Posterior cingulate gyrus (tissue), 11 donors: ENCODE measurements at regions not wholly inside any gene's neighbourhood (a gene's known extent, or its start where the extent isn't known, plus 50 kb on each side); places are given as distances from the start of the nearest gene placed in this dataset.
A peak's percentile ranks its signal among the peaks of the same experiment; 100 is the strongest.

ENCODE experiments used
- DNase-seq, 10 donors: peaks; one replicate each; pipeline versions ENCODE4 v3.0.0 to v3.0.0-alpha.2; 2020 to 2021; ENCODE audit warnings: mixed read lengths in 3 of 10
- intact Hi-C: fragments of 100-400 bp; cut with DNase I; formaldehyde crosslinking; loops from one replicate; pipeline ENCODE4 v1.15.1; 2023

- intact Hi-C loops: no loop called here
- no peak for DNase-seq
Observed at GRCh38 chr6:87824958-87825491, 123.0 kb upstream of the AKIRIN2 start.

GRCh38 chr6:87822011-87822410 lies 120.0 kb upstream of the AKIRIN2 start:
- intact Hi-C loops: no loop called here
- no peak for DNase-seq

- DNase-seq: peak in 1 of 10 donors; percentile 82
- intact Hi-C loops: no loop called here
Observed at GRCh38 chr6:87820343-87820984, 118.4 kb upstream of the AKIRIN2 start.

- no peak for DNase-seq
- intact Hi-C loops: no loop called here
Observed at GRCh38 chr6:87817183-87817582, 115.2 kb upstream of the AKIRIN2 start.

GRCh38 chr6:87815449-87815848 lies 113.4 kb upstream of the AKIRIN2 start:
- intact Hi-C loops: no loop called here
- no peak for DNase-seq

GRCh38 chr6:87808005-87808757 lies 106.1 kb upstream of the AKIRIN2 start:
- DNase-seq: no peak

GRCh38 chr6:87807475-87807874 lies 105.4 kb upstream of the AKIRIN2 start:
- no peak for DNase-seq
- intact Hi-C loops: no loop called here

More at GRCh38 chr6:87808005-87808757, 106.1 kb upstream of the AKIRIN2 start:
- intact Hi-C loops: no loop called here

- intact Hi-C loops: no loop called here
- DNase-seq: no peak
Observed at GRCh38 chr6:87806635-87807034, 104.6 kb upstream of the AKIRIN2 start.

- intact Hi-C loops: no loop called here
- DNase-seq: no peak
Observed at GRCh38 chr6:87806099-87806498, 104.1 kb upstream of the AKIRIN2 start.

- intact Hi-C loops: no loop called here
- DNase-seq: no peak
Observed at GRCh38 chr6:87803791-87804190, 101.8 kb upstream of the AKIRIN2 start.

GRCh38 chr6:87799651-87800050 lies 97.6 kb upstream of the AKIRIN2 start:
- intact Hi-C loops: no loop called here
- DNase-seq: no peak

GRCh38 chr6:87798393-87799278 lies 96.6 kb upstream of the AKIRIN2 start:
- intact Hi-C loops: no loop called here
- DNase-seq: no peak

- no peak for DNase-seq
- intact Hi-C loops: no loop called here
Observed at GRCh38 chr6:87794922-87795885, 93.2 kb upstream of the AKIRIN2 start.

- intact Hi-C loops: no loop called here
- no peak for DNase-seq
Observed at GRCh38 chr6:87793315-87793714, 91.3 kb upstream of the AKIRIN2 start.

- intact Hi-C loops: no loop called here
- DNase-seq: no peak
Observed at GRCh38 chr6:87791982-87792381, 89.9 kb upstream of the AKIRIN2 start.

- no peak for DNase-seq
- intact Hi-C loops: no loop called here
Observed at GRCh38 chr6:87791485-87791884, 89.5 kb upstream of the AKIRIN2 start.

- intact Hi-C loops: no loop called here
- DNase-seq: no peak
Observed at GRCh38 chr6:87791029-87791428, 89.0 kb upstream of the AKIRIN2 start.

- intact Hi-C loops: no loop called here
- no peak for DNase-seq
Observed at GRCh38 chr6:87789900-87790290, 87.9 kb upstream of the AKIRIN2 start.

- no peak for DNase-seq
- intact Hi-C loops: no loop called here
Observed at GRCh38 chr6:87789198-87789899, 87.3 kb upstream of the AKIRIN2 start.
